Transverse colon (tissue), 4 donors: ENCODE measurements at regions not wholly inside any gene's neighbourhood (a gene's known extent, or its start where the extent isn't known, plus 50 kb on each side); places are given as distances from the start of the nearest gene placed in this dataset.

Experiments
- CTCF ChIP-seq, 5 experiments: fragments of 200-600 bp in 3 of 5; fragments of 450-650 bp in 2 of 5; sonication (generic) in 3 of 5; IDR thresholded peaks; 1 replicate in 2 of 5; 2 replicates in 3 of 5; pipeline ENCODE4 v1.5.1; 2016 to 2017; ENCODE audit warnings: antibody characterized with exemption in 5 of 5, inconsistent platforms in 3 of 5, mild to moderate bottlenecking in 2 of 5, moderate library complexity in 1 of 5
- POLR2A ChIP-seq: fragments of 450-650 bp; IDR thresholded peaks from one replicate; pipeline ENCODE4 v1.6.1; 2016; ENCODE audit warnings: antibody characterized with exemption, mild to moderate bottlenecking, moderate library complexity
- POLR2AphosphoS5 ChIP-seq, 3 donors: sonication (generic); formaldehyde crosslinking; IDR thresholded peaks; one replicate each; pipeline ENCODE4 v1.6.1; 2016; ENCODE audit warnings: antibody characterized with exemption in 3 of 3

DNA sequence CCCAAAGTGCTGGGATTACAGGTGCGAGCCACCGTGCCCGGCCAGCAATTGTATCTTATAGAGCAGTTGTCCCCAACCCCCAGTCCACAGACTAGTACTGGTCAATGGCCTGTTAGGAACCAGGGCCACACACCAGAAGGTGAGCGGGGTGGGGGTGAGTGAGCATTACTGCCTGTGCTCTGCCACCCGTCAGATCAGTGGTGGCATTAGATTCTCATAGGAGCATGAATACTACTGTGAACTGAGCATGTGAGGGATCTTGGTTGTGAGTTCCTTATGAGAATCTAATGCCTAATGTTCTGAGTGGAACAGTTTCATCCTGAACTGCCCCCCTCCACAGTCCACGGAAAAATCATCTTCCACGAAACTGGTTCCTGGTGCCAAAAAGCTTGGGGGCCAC lies 328.0 kb upstream of the BOD1L1 start:
- no peak for TF ChIP-seq CTCF (IDR thresholded peaks at IDR 0.05)
- no peak for TF ChIP-seq POLR2A
- TF ChIP-seq POLR2AphosphoS5 (IDR thresholded peaks at IDR 0.05), result no peak
